ENCODE measurements at regions not wholly inside any gene's neighbourhood (a gene's known extent, or its start where the extent isn't known, plus 50 kb on each side); places are given as distances from the start of the nearest gene placed in this dataset.

- Histone ChIP-seq H3K4me3 (replicated peaks in 1 of 3; ENCODE audit: insufficient read depth in 1 of 3, low read depth in 2 of 3, low read length in 3 of 3) (no peak overlapping the region), H4K20me1 (ENCODE audit: insufficient read depth, low read length) (no peaks in the 10 kb centered on the region), H3K4me2 (ENCODE audit: low read depth, low read length) (no peak overlapping the region), H3K4me1 (ENCODE audit: insufficient read depth, low read length) (no peaks in the 10 kb centered on the region), H3K9ac (ENCODE audit: insufficient read depth, low read depth, low read length) (no peak overlapping the region), H3K79me2 (ENCODE audit: insufficient read depth, low read length) (no peaks in the 10 kb centered on the region), H2AFZ (ENCODE audit: low read length) (no peak overlapping the region), H3K27ac (ENCODE audit: extremely low read length, insufficient read depth, low read length) (no peak overlapping the region), H3K27me3 (ENCODE audit: control insufficient read depth in 1 of 2, insufficient read depth in 2 of 2, low read length in 2 of 2) (no peaks in the 10 kb centered on the region), H3K9me3 (ENCODE audit: low read length) (no peaks in the 10 kb centered on the region), H3K36me3 (replicated peaks in 1 of 2; ENCODE audit: control insufficient read depth in 1 of 2, insufficient read depth in 2 of 2, low read length in 2 of 2) (no peaks in the 10 kb centered on the region)
- in situ Hi-C loops (cut with HindIII; ENCODE audit: extremely low pct_ligation_motif_present, low pct_unique_long_range_greater_than_20kb) (no loop called here), intact Hi-C loops (cut with micrococcal nuclease; ENCODE audit: unreplicated experiment) (no loop called here)
- POLR2A ChIA-PET, result no interaction called here
- ATAC-seq (no peak), DNase-seq (ENCODE audit: low spot score) (no peak), FAIRE-seq (no peak)
- no TSS peak for BruUV-seq (replicated peaks)
- CTCF ChIA-PET (ENCODE audit: low intra/inter-chr PET ratio, low total read pairs), result no interaction called here
- 24% methylated on average over 4 of the region's 4 CpGs for WGBS (ENCODE audit: low lambda C conversion rate)
- TF ChIP-seq ZNF614 (CRISPR knock-in tag; IDR thresholded peaks at IDR 0.05; ENCODE audit: borderline replicate concordance), result no peak
- TF ChIP-seq ZMAT3 (CRISPR knock-in tag; conservative IDR thresholded peaks at IDR 0.05), result no peak
- TF ChIP-seq, protein P1, sequence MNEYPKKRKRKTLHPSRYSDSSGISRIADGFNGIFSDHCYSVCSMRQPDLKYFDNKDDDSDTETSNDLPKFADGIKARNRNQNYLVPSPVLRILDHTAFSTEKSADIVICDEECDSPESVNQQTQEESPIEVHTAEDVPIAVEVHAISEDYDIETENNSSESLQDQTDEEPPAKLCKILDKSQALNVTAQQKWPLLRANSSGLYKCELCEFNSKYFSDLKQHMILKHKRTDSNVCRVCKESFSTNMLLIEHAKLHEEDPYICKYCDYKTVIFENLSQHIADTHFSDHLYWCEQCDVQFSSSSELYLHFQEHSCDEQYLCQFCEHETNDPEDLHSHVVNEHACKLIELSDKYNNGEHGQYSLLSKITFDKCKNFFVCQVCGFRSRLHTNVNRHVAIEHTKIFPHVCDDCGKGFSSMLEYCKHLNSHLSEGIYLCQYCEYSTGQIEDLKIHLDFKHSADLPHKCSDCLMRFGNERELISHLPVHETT (CRISPR knock-in tag; conservative IDR thresholded peaks at IDR 0.05), result no peak
- no peak for TF ChIP-seq ZNF138 (CRISPR knock-in tag; IDR thresholded peaks at IDR 0.05; ENCODE audit: low read depth)
- TF ChIP-seq FOXP4 (CRISPR knock-in tag; IDR thresholded peaks at IDR 0.05), result no peak
- TF ChIP-seq NRL (CRISPR knock-in tag; IDR thresholded peaks at IDR 0.05; ENCODE audit: borderline replicate concordance), result no peak
- no peak for TF ChIP-seq HNRNPLL (IDR thresholded peaks at IDR 0.05; ENCODE audit: low read depth, low read length, poor library complexity, severe bottlenecking)
- no peak for TF ChIP-seq ZNF383 (CRISPR knock-in tag; IDR thresholded peaks at IDR 0.05; ENCODE audit: borderline replicate concordance)
- TF ChIP-seq ZBTB20 (CRISPR knock-in tag; IDR thresholded peaks at IDR 0.05; ENCODE audit: borderline replicate concordance, low read depth), result no peak
- TF ChIP-seq NR0B2 (CRISPR knock-in tag; IDR thresholded peaks at IDR 0.05), result no peak
These were observed 175.0 kb upstream of the EPHA5 start for GRCh38 chr4:65845199-65845773.

Measured in HepG2 (cell line).